ENCODE measurements at regions not wholly inside any gene's neighbourhood (a gene's known extent, or its start where the extent isn't known, plus 50 kb on each side); places are given as distances from the start of the nearest gene placed in this dataset.

DNA sequence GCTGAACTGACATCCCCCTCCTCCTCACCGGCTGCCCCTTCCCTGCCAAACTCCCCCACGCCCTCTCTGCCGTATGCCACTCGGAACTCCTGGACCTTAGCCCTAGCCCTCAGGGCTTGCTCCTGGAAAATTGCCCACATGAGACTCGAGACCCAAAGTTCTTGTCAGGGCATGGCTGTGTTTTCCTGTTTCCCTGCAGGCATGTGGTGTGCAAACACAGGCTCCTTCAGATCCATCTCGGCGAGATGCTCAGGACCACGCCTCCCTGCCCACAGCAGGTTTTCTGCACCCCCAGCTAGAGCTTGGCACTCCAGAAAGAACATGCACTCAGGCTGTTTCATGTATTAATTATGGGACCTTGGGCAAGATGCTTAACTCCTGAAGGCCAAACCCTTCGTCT, 1480.4 kb downstream of the BRD1 start:
- TF ChIP-seq POLR2A (IDR thresholded peaks at IDR 0.05; ENCODE audit: low read depth, low read length): no peak
- TF ChIP-seq POLR2AphosphoS5 (IDR thresholded peaks at IDR 0.05; ENCODE audit: low read depth, low read length): no peak

Measured in GM12891 (cell line).